NCI-H460 (cell line): ENCODE measurements at regions not wholly inside any gene's neighbourhood (a gene's known extent, or its start where the extent isn't known, plus 50 kb on each side); places are given as distances from the start of the nearest gene placed in this dataset.
"Not testable (repeated sequence)": the region's sequence is repeated elsewhere in the genome, so short reads cannot be mapped to it uniquely, and the experiment has no call there.

Experiments
- DNase-seq: peaks from one replicate; pipeline ENCODE4 v3.0.0-alpha.2; 2016; ENCODE audit warnings: low read depth; ENCODE audit errors: extremely low read depth

DNA sequence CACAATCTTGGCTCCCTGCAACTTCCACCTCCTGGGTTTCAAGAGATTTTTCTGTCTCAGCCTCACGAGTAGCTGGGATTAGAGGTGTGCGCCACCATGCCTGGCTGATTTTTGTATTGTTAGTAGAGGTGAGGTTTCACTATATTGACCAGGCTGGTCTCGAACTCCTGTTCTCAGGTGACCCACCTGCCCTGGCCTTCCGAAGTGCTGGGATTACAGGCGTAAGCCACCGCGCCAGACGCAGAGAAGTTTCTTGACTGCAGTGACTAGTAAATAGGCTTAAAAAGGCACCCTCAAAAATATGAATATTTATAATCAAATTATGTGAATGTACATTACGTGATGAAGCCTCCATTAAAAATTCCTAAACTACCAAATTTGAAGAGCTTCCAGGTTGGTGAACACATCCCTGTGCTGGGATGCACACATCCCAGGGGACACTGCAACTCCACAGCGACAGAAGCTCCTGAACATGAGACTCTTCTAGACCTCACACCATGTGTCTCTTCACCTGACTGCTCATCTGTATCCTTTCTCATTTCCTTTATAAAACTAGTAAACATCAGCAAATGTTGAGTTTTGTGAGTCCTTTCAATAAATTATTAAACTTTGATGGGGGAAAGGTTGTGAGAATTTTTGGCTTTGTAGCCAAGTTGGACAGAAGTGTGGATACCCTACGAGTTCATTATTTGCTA, 203.3 kb upstream of the SPOPL start:
- no peak for DNase-seq

DNA sequence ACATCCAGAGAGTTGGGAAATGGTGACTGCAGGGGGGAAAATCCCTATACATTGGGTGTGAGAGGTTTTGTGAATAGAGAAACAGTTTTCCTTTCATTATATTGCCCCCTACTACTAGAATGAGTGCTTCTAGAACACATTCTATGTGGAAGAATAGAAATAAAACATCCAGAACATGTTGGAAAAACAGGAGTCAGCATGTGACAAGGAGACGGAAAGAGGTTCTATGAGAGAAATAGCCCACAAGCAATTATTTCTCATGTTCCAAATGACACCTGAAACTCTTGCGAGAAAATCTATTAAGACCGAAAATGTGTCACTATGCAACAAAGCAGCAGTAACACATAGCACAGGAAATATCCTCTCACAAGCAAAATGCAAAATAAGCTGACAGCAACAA, 202.7 kb upstream of the SPOPL start:
- DNase-seq: no peak

GRCh38 chr2:138306626-138307025, 194.9 kb upstream of the SPOPL start:
- no peak for DNase-seq

- DNase-seq: no peak
Measured at GRCh38 chr2:138307099-138307498, 194.5 kb upstream of the SPOPL start.

DNA sequence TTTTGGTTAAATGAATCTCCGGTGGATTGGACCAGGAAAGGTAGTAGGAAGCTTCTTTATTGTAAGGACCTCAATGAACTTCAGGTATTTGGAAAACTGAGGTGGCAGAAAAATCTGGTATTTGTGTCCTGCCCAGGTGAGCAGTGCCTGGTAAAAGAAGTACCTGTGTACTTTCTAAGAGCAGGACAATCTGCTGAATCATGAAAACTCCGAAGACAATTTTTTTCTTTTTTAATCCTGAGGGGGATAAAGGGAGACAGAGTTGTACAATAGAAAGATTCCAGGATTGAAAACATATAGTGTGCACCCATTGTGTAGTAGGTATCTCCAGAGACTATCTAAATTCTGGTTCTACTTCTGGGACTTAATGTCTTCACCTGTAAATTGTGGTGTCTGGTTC, 191.8 kb upstream of the SPOPL start:
- DNase-seq: no peak

DNA sequence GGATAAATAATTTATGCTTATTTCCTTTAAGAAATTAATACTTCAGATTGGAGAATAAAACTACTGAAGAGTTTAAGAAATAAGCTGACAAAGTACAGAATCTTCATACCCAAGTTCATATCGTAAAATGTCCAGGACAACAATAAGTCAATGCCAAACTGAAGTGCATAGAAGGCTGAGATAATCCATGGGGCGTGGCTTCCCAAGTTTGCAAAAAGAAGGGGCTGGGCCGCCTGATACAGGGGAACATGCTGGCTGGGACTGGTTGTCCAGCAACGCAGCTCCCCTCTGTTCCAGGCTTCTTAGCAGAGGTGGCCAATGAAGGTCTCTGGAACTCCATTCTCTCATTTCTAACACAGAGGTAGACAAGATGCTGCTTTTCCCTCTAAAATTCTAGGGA, 189.5 kb upstream of the SPOPL start:
- DNase-seq: no peak

DNA sequence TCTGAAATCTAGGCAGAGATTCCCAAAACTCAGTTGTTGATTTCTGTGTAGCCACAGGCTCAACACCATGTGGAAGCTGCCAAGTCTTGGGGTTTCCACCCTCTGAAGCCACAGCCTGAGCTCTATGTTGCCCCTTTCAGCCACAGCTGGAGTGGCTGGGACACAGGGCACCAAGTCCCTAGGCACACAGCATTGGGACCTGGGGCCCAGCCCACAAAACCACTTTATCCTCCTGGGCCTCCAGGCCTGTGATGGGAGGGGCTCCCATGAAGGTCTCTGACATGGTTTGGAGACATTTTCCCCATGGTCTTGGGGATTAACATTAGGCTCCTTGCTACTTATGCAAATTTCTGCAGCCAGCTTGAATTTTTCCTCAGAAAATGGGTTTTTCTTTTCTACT, 186.0 kb upstream of the SPOPL start:
- not testable (repeated sequence) for DNase-seq

- DNase-seq: no peak
Measured at GRCh38 chr2:138319616-138320015, 182.0 kb upstream of the SPOPL start.

- DNase-seq: no peak
Measured at GRCh38 chr2:138321458-138321857, 180.1 kb upstream of the SPOPL start.

DNA sequence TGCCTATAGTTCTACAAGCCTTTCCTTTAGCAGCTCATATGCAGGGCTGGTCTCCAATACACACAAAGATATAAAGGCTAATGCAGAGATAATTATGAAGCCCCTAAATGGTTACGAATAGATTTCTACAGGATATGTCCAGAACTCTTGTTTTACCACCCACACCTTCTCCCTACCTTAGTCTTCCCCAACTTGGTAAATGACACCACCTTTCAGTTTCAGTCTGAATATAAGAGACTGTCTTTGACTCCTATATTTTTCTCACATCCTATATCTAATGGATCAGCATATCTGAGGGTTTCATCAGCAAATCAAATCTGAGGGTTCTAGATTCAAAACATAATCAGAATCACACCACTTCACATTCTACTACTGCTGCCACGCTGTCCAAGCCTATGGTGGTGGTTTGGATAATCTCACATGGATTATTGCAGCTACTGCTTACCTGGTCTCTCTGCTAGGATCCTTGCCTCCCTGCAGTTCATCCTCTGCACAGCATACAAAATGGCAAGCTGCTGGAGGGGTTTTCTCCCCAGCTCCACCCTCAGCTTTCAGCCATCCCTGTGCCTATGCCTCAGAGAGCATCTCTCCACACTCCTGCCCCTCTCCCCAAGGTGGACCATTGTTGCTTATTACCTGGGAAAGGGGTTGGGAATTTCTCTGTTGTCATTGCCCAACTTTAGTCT, 178.0 kb upstream of the SPOPL start:
- no peak for DNase-seq

DNA sequence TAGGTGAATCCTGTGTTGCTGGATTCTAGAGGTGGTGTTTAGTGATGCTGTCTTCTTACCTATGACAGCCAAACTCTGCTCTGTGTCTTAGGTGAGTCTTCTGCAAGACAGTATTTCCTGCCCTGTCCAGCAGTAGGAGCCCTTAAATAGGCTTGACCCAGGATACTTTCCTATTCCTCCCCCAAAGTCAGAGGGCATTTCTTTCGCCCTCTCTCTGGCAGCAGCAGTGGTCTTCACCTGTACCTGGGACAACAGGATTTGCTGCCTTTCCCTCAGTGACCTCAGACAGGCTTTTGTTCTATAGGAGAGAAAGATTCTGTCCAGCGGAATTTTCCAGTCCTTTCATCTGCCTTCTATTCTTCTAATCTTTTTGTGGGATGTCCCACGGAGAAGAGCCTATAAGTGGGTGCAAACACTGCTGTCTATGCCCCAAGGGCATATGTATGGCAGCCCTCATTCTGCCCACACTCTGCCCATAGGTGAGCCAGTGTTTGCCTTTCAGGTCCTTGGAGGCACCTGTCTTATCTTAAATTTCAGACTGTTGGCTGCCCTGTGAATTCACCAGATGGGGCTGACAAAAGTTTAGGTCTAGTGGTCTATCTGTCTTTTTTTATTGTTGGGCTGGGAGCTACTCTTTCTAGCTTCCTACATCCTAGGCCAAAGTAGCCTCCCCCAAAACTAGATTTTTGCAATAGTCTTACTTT, 177.3 kb upstream of the SPOPL start:
- DNase-seq: no peak

DNA sequence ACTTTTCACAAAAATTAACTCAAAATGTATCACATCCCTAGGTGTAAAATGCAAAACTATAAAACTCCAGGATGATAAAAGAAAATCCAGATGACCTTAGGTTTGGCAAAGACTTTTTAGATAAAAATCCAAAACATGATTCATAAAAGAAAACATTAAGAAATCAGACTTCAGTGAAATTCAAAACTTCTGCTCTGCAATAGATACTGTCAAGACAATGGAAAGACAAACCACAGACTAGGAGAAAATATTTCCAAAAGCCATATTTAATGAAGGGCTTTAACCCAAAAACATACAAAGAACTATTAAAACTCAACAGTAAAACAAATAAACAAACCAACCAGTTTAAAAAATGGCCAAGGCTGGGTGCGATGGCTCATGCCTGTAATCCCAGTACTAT, 173.6 kb upstream of the SPOPL start:
- no peak for DNase-seq

GRCh38 chr2:138329162-138329561, 172.4 kb upstream of the SPOPL start:
- DNase-seq: no peak

GRCh38 chr2:138329591-138329990, 172.0 kb upstream of the SPOPL start:
- no peak for DNase-seq

DNA sequence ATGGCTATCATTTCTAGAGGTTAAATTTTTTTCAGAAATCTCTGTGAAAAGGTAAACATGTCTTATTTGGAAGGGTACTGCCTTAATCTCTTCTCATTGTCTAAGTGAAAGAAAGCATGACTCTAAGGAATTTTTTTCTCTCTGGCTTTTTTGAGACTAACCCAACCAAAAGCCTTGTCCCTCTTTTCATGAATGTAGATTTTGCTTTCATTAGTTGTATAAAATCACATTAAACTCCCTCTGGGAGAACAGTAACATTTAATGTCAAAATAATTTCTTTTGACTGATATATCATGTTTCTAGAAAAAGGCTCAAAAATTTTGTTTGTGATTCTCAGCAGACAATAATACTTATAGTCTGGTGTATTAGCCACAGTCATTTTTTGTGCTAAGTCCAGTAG, 168.4 kb upstream of the SPOPL start:
- DNase-seq: no peak

- no peak for DNase-seq
Measured at GRCh38 chr2:138333677-138334076, 167.9 kb upstream of the SPOPL start.

- no peak for DNase-seq
Measured at GRCh38 chr2:138334323-138334722, 167.2 kb upstream of the SPOPL start.

- DNase-seq: no peak
Measured at GRCh38 chr2:138335036-138335435, 166.5 kb upstream of the SPOPL start.

GRCh38 chr2:138336146-138336545, 165.4 kb upstream of the SPOPL start:
- DNase-seq: no peak

GRCh38 chr2:138355244-138355643, 146.3 kb upstream of the SPOPL start:
- DNase-seq: no peak

GRCh38 chr2:138356178-138356577, 145.4 kb upstream of the SPOPL start:
- DNase-seq: no peak

GRCh38 chr2:138359532-138359931, 142.0 kb upstream of the SPOPL start:
- DNase-seq: no peak
